ENCODE measurements at regions not wholly inside any gene's neighbourhood (a gene's known extent, or its start where the extent isn't known, plus 50 kb on each side); places are given as distances from the start of the nearest gene placed in this dataset.
"Not testable (repeated sequence)": the region's sequence is repeated elsewhere in the genome, so short reads cannot be mapped to it uniquely, and the experiment has no call there.

DNA sequence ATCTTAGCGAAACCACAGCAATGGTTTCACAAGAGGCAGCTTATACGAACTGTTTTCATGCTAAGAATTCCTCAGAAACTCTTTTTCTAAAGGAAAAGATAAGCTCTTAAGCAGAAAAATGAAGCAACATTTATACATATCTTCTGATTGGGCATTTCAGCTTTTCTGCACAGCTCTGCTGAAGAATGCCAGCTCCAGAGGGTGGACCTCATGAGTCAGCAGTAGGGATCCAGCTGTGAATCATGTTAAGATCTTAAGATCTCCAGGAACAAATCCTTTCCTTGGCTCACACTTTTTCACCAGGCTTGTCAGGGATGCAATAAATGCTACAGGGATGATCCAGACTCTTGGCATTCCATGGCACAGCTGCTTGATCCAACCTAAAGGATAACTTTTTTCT is 477.1 kb upstream of the CCDC196 start:
- no peak for DNase-seq
- Histone ChIP-seq H3K27ac (ENCODE audit: low read depth, low read length) (no peak overlapping the region), H3K27me3 (ENCODE audit: insufficient read depth, low read length, poor library complexity, severe bottlenecking) (no peaks in the 10 kb centered on the region), H3K9me3 (ENCODE audit: low read length) (no peaks in the 10 kb centered on the region), H3K4me1 (ENCODE audit: insufficient read depth, low read length) (no peaks in the 10 kb centered on the region), H3K36me3 (ENCODE audit: insufficient read depth, low read length) (no peaks in the 10 kb centered on the region), H3K4me3 (ENCODE audit: low read length) (no peak overlapping the region)
- peaks cover 1 to 6% of the 10 kb centered on the region in 2 donors for H3K27me3 Mint-ChIP-seq
- POLR2A ChIA-PET: no interaction called here
- H3K9me3 Mint-ChIP-seq: peaks cover 0 to 5% (median 3%) of the 10 kb centered on the region in 5 donors
- H3K4me3 Mint-ChIP-seq: no peak overlapping the region
- H3K4me1 Mint-ChIP-seq: no peaks in the 10 kb centered on the region
- H3K36me3 Mint-ChIP-seq: peaks cover 0 to 10% (median 0%) of the 10 kb centered on the region in 3 donors
- H3K27ac Mint-ChIP-seq: no peak overlapping the region
- CTCF ChIA-PET: no interaction called here

DNA sequence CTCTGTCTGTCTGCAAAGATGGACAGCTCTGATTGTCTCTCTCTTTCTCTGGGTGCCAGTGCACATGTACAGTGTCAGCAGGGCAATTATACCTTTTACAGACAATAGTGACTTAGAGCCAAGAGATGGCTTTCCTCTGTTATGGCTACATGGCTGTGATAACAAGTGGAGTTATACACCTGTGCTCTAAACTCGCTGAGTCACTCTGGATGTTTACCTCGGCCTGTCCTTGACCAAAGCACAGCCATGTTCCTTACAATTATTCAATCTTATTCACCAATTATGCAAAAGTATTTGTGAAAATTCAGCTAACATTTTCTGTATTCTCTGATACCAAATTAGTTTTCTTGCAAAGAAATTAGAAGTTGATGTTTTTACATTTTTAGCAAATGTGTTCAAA is 475.5 kb upstream of the CCDC196 start:
- Mint-ChIP-seq H3K9me3 (no peaks in the 10 kb centered on the region), H3K36me3 (peaks cover 0 to 4% (median 0%) of the 10 kb centered on the region in 3 donors), H3K27ac (no peak overlapping the region), H3K4me1 (no peaks in the 10 kb centered on the region), H3K27me3 (peaks cover 0 to 3% of the 10 kb centered on the region in 2 donors), H3K4me3 (no peak overlapping the region)
- ChIA-PET POLR2A (no interaction called here), CTCF (no interaction called here)
- no peak for DNase-seq
- Histone ChIP-seq H3K36me3 (ENCODE audit: insufficient read depth, low read length) (no peaks in the 10 kb centered on the region), H3K27ac (ENCODE audit: low read depth, low read length) (no peak overlapping the region), H3K4me1 (ENCODE audit: insufficient read depth, low read length) (no peaks in the 10 kb centered on the region), H3K27me3 (ENCODE audit: insufficient read depth, low read length, poor library complexity, severe bottlenecking) (no peaks in the 10 kb centered on the region), H3K4me3 (ENCODE audit: low read length) (no peak overlapping the region), H3K9me3 (ENCODE audit: low read length) (no peaks in the 10 kb centered on the region)

DNA sequence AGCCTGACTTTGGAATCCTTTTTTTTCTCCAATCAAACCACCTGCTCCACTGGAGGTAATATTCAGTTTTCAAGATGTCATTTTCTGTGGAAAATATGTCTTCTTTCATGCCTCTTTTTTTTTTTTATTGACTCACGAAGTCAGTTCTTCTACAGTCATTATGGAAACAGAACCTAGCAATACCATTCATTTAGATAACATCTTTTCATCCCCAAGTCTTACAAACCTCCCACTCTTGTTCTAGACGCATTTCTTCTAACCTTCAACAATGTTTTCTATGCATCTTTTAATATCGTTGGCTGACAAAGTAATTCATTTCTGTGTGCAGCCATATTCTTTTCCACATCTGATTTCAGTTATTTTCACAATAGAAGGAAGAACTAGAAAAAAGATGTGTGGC is 474.3 kb upstream of the CCDC196 start:
- DNase-seq: no peak
- Mint-ChIP-seq H3K36me3 (peaks cover 0 to 4% (median 0%) of the 10 kb centered on the region in 3 donors), H3K9me3 (no peaks in the 10 kb centered on the region), H3K4me1 (no peaks in the 10 kb centered on the region), H3K27ac (no peak overlapping the region), H3K27me3 (peaks cover 3 to 9% of the 10 kb centered on the region in 2 donors), H3K4me3 (no peak overlapping the region)
- POLR2A ChIA-PET: no interaction called here
- no peaks in the 10 kb centered on the region for H3K9me3 ChIP-seq (ENCODE audit: low read length)
- CTCF ChIA-PET: no interaction called here
- no peak overlapping the region for H3K4me3 ChIP-seq (ENCODE audit: low read length)
- no peaks in the 10 kb centered on the region for H3K36me3 ChIP-seq (ENCODE audit: insufficient read depth, low read length)
- H3K4me1 ChIP-seq (ENCODE audit: insufficient read depth, low read length): no peaks in the 10 kb centered on the region
- no peaks in the 10 kb centered on the region for H3K27me3 ChIP-seq (ENCODE audit: insufficient read depth, low read length, poor library complexity, severe bottlenecking)
- no peak overlapping the region for H3K27ac ChIP-seq (ENCODE audit: low read depth, low read length)

DNA sequence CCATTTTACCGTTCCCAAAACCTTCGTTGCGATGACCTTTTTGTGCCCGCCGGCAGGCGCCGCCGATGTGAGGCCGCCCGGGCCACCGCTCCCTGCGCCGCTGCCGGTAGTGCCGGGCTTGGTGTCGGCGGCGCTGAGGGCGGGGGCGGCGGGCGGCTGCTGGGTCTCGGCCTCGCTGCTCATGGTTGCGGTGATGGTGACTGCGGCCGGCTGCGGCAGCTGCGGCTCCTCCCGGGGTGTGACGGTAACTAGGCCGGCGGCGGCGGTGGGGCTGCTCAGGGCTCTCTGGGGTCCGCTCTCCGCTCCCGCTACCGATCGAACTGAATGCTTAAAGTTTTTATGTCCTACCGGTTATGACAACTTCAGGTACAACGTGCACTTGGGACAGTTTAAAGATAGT is 472.6 kb upstream of the CCDC196 start:
- H3K27me3 ChIP-seq (ENCODE audit: insufficient read depth, low read length, poor library complexity, severe bottlenecking); H3K4me1 ChIP-seq (ENCODE audit: insufficient read depth, low read length); H3K27ac ChIP-seq (ENCODE audit: low read depth, low read length); H3K4me3 Mint-ChIP-seq; H3K36me3 ChIP-seq (ENCODE audit: insufficient read depth, low read length); H3K9me3 ChIP-seq (ENCODE audit: low read length); POLR2A ChIA-PET; CTCF ChIA-PET; H3K9me3 Mint-ChIP-seq; H3K27ac Mint-ChIP-seq; DNase-seq; H3K4me3 ChIP-seq (ENCODE audit: low read length); H3K36me3 Mint-ChIP-seq; H3K4me1 Mint-ChIP-seq: not testable (repeated sequence)
- peaks cover 3 to 11% of the 10 kb centered on the region in 2 donors for H3K27me3 Mint-ChIP-seq

DNA sequence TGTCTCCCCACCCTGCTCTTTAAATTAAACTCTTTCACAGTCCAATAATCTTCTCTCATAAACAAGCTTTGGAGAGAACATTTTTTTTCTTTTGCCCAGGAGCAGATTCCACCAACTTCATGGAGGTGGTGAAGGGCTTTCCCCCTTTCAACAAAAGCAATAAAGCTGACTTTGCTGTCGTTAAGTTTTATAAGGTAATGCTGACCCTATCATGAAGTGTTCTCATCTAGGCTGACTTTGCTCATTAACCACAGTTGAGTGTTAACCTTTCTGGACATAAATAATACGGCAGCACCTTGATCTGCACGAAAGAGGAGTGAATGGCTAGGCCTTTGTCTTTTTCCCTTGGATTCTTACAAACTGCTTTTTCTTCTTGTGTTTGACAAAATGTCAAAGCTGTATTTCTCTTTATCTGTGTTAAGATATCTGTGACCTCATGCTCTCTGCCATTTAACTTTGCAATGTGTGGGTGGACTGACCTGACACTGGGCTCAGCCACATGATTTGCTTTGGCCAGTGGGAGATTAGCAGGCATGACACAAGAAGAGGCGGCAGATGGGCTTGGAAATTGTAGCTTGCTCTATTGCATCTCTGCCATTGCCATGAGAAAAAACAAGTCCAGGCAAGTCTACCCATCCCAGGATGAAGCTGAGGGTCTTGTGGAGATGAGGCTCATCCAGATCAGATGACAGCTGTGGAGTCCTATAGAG is 470.9 kb upstream of the CCDC196 start:
- Histone ChIP-seq H3K27me3 (ENCODE audit: insufficient read depth, low read length, poor library complexity, severe bottlenecking) (no peaks in the 10 kb centered on the region), H3K4me3 (ENCODE audit: low read length) (no peak overlapping the region), H3K27ac (ENCODE audit: low read depth, low read length) (no peak overlapping the region), H3K36me3 (ENCODE audit: insufficient read depth, low read length) (no peaks in the 10 kb centered on the region), H3K9me3 (ENCODE audit: low read length) (no peaks in the 10 kb centered on the region), H3K4me1 (ENCODE audit: insufficient read depth, low read length) (no peaks in the 10 kb centered on the region)
- Mint-ChIP-seq H3K4me3 (no peak overlapping the region), H3K4me1 (no peaks in the 10 kb centered on the region), H3K9me3 (no peaks in the 10 kb centered on the region), H3K27me3 (peaks cover 3 to 11% of the 10 kb centered on the region in 2 donors), H3K36me3 (peaks cover 0 to 2% (median 0%) of the 10 kb centered on the region in 3 donors), H3K27ac (no peak overlapping the region)
- ChIA-PET POLR2A (no interaction called here), CTCF (no interaction called here)
- no peak for DNase-seq

DNA sequence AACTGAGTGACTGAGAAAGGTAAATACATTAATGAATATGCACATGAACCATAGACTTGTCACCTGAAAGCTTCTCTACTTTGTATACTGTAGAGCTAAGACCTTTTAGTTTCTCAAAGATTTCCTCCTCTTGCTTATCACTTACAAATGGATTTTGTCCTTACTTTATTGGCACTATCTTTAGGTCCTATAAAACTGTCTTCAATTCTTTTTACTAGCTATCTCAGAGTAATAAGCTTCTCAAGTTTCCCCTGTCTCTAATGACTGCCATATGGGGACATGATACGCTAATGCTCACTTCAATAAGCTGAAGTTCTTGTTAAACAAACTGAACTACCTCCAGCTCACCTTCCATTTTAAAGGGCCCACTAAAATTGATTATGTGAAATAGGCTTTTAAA is 468.2 kb upstream of the CCDC196 start:
- no peak overlapping the region for H3K27ac ChIP-seq (ENCODE audit: low read depth, low read length)
- ChIA-PET CTCF (no interaction called here), POLR2A (no interaction called here)
- H3K27me3 ChIP-seq (ENCODE audit: insufficient read depth, low read length, poor library complexity, severe bottlenecking): no peaks in the 10 kb centered on the region
- H3K36me3 Mint-ChIP-seq: peaks cover 0 to 2% (median 0%) of the 10 kb centered on the region in 3 donors
- no peak overlapping the region for H3K4me3 Mint-ChIP-seq
- peaks cover 3 to 11% of the 10 kb centered on the region in 2 donors for H3K27me3 Mint-ChIP-seq
- H3K36me3 ChIP-seq (ENCODE audit: insufficient read depth, low read length): no peaks in the 10 kb centered on the region
- H3K27ac Mint-ChIP-seq: no peak overlapping the region
- peaks cover 0 to 1% (median 0%) of the 10 kb centered on the region in 5 donors for H3K9me3 Mint-ChIP-seq
- H3K4me1 ChIP-seq (ENCODE audit: insufficient read depth, low read length): no peaks in the 10 kb centered on the region
- DNase-seq: no peak
- no peaks in the 10 kb centered on the region for H3K4me1 Mint-ChIP-seq
- H3K9me3 ChIP-seq (ENCODE audit: low read length): no peaks in the 10 kb centered on the region
- no peak overlapping the region for H3K4me3 ChIP-seq (ENCODE audit: low read length)

DNA sequence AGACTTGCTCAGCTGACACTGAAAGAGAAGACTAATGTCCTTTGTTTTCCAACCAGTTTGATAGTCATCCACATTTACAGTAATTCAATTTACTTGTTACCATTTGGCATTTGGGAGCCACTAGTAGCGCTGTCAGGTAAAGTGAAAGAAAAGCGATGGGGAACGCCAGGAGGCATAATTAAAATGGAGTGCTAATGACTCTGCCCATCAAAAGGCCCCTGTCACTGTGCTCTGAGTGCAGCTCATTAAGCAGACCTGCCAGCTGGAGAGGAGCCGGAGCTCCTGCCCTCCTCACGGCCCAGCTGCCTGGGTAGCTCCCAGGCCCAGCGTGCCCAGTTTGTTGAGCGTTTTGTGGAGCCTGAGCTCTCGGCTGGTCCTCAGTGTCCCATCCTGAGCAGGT is 463.6 kb upstream of the CCDC196 start:
- Mint-ChIP-seq H3K27ac (no peak overlapping the region), H3K4me3 (no peak overlapping the region), H3K27me3 (peaks cover 0 to 2% of the 10 kb centered on the region in 2 donors), H3K36me3 (peaks cover 0 to 4% (median 1%) of the 10 kb centered on the region in 3 donors), H3K9me3 (peaks cover 0 to 1% (median 0%) of the 10 kb centered on the region in 5 donors), H3K4me1 (no peaks in the 10 kb centered on the region)
- Histone ChIP-seq H3K36me3 (ENCODE audit: insufficient read depth, low read length) (no peaks in the 10 kb centered on the region), H3K4me1 (ENCODE audit: insufficient read depth, low read length) (no peaks in the 10 kb centered on the region), H3K9me3 (ENCODE audit: low read length) (no peaks in the 10 kb centered on the region), H3K27ac (ENCODE audit: low read depth, low read length) (no peak overlapping the region), H3K27me3 (ENCODE audit: insufficient read depth, low read length, poor library complexity, severe bottlenecking) (no peaks in the 10 kb centered on the region), H3K4me3 (ENCODE audit: low read length) (no peak overlapping the region)
- DNase-seq: no peak
- ChIA-PET POLR2A (no interaction called here), CTCF (no interaction called here)

DNA sequence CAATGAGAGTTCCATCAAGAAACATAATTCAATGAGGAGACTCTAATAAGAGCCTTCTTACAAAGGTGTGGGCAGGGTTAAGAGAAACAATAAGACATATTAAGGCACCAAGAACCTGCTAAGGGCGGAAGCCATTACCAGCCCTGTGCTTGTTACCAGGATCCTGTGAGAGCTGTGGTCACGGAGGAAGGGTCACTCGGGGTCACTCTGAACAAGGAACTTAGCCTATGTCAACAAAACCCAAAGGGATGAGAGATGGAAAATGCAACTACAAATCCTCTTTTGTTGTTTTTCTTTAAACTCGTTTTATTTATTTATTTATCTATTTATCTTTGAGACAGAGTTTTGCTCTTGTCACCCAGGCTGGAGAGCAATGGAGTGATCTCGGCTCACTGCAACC is 460.4 kb upstream of the CCDC196 start:
- Mint-ChIP-seq H3K4me3 (no peak overlapping the region), H3K27ac (no peak overlapping the region), H3K27me3 (peaks cover 4 to 5% of the 10 kb centered on the region in 2 donors), H3K4me1 (no peaks in the 10 kb centered on the region), H3K36me3 (peaks cover 0 to 11% (median 2%) of the 10 kb centered on the region in 3 donors), H3K9me3 (peaks cover 0 to 9% (median 8%) of the 10 kb centered on the region in 5 donors)
- no peak overlapping the region for H3K27ac ChIP-seq (ENCODE audit: low read depth, low read length)
- no peak for DNase-seq
- no peaks in the 10 kb centered on the region for H3K4me1 ChIP-seq (ENCODE audit: insufficient read depth, low read length)
- H3K9me3 ChIP-seq (ENCODE audit: low read length): no peaks in the 10 kb centered on the region
- CTCF ChIA-PET: no interaction called here
- no peaks in the 10 kb centered on the region for H3K36me3 ChIP-seq (ENCODE audit: insufficient read depth, low read length)
- POLR2A ChIA-PET: no interaction called here
- H3K4me3 ChIP-seq (ENCODE audit: low read length): no peak overlapping the region
- H3K27me3 ChIP-seq (ENCODE audit: insufficient read depth, low read length, poor library complexity, severe bottlenecking): no peaks in the 10 kb centered on the region
